HepG2 (cell line): ENCODE measurements at regions not wholly inside any gene's neighbourhood (a gene's known extent, or its start where the extent isn't known, plus 50 kb on each side); places are given as distances from the start of the nearest gene placed in this dataset.

ENCODE experiments used
- ATAC-seq: fragments of 200-7000 bp; cut with Tn5 transposase; 3 replicates; pipeline ENCODE4 v1.9.1; 2020; ENCODE audit warnings: mild to moderate bottlenecking, moderate library complexity
- BruUV-seq: library from RNA; stranded (reverse); fragments of 400-500 nt; replicated peaks from 2 replicates; lab custom pipeline; 2021; lab: Mats Ljungman, UMichigan
- CTCF ChIA-PET: fragments of 300-600 bp; formaldehyde crosslinking; extraction: SDS; loops from one replicate; lab custom pipeline; 2021; ENCODE audit warnings: low total read pairs, inconsistent platforms, low intra/inter-chr PET ratio; lab: Yijun Ruan, JAX
- POLR2A ChIA-PET: fragments of 350-600 bp; sonication (Branson Sonifier 250); formaldehyde crosslinking; loops from one replicate; lab custom pipeline; 2020; ENCODE audit warnings: antibody characterized with exemption, inconsistent platforms; lab: Yijun Ruan, JAX
- DNase-seq: peaks from one replicate; pipeline ENCODE4 v3.0.0-alpha.2; 2015; ENCODE audit warnings: low spot score
- FAIRE-seq: peaks from 3 replicates; lab custom pipeline; 2011; peaks lifted over from hg19 to GRCh38; lab: Jason Lieb, UNC
- H2AFZ ChIP-seq: one replicate; pipeline ENCODE4 v1.6.1; 2011; ENCODE audit warnings: low read length, inconsistent platforms
- H3K27ac ChIP-seq: fragments of 300-600 bp; 3 replicates; pipeline ENCODE4 v1.8.0; 2011; ENCODE audit warnings: mixed run types, mild to moderate bottlenecking, mixed read lengths, low read length, inconsistent platforms; ENCODE audit not compliant: insufficient read depth; ENCODE audit errors: extremely low read length
- H3K27me3 ChIP-seq, 2 experiments: fragments of 200-600 bp in 1 of 2; 2 replicates in 1 of 2; 3 replicates in 1 of 2; pipeline versions ENCODE4 v1.6.0 to v1.8.0; 2011; ENCODE audit warnings: low read length in 2 of 2, mild to moderate bottlenecking in 2 of 2, moderate library complexity in 2 of 2, inconsistent platforms in 1 of 2; ENCODE audit not compliant: insufficient read depth in 2 of 2, control insufficient read depth in 1 of 2
- H3K36me3 ChIP-seq, 2 experiments: fragments of 200-600 bp in 1 of 2; replicated peaks in 1 of 2; 2 replicates in 1 of 2; 3 replicates in 1 of 2; pipeline versions ENCODE4 v1.5.1 to v1.8.0; 2011; ENCODE audit warnings: low read length in 2 of 2, inconsistent platforms in 1 of 2; ENCODE audit not compliant: insufficient read depth in 2 of 2, control insufficient read depth in 1 of 2
- H3K4me1 ChIP-seq: 2 replicates; pipeline ENCODE4 v1.5.1; 2012; ENCODE audit warnings: low read length, inconsistent platforms; ENCODE audit not compliant: insufficient read depth
- H3K4me2 ChIP-seq: 2 replicates; pipeline ENCODE4 v1.6.0; 2011; ENCODE audit warnings: low read depth, low read length, inconsistent platforms
- H3K4me3 ChIP-seq, 3 experiments: fragments of 200-600 bp in 1 of 3; sonication (generic), shearing (Covaris generic) in 1 of 3; replicated peaks in 1 of 3; 2 replicates each; pipeline ENCODE4 v1.5.1; 2011 to 2016; ENCODE audit warnings: low read length in 3 of 3, inconsistent platforms in 2 of 3, low read depth in 2 of 3, mild to moderate bottlenecking in 2 of 3, control low read depth in 1 of 3, mixed read lengths in 1 of 3; ENCODE audit not compliant: insufficient read depth in 1 of 3
- H3K79me2 ChIP-seq: one replicate; pipeline ENCODE4 v1.6.1; 2011; ENCODE audit warnings: low read length, inconsistent platforms; ENCODE audit not compliant: insufficient read depth
- H3K9ac ChIP-seq: 2 replicates; pipeline ENCODE4 v1.6.0; 2011; ENCODE audit warnings: mild to moderate bottlenecking, low read depth, low read length, inconsistent platforms; ENCODE audit not compliant: insufficient read depth
- H3K9me3 ChIP-seq: 2 replicates; pipeline ENCODE4 v1.5.1; 2012; ENCODE audit warnings: mild to moderate bottlenecking, low read length
- H4K20me1 ChIP-seq: 2 replicates; pipeline ENCODE4 v1.6.0; 2011; ENCODE audit warnings: inconsistent platforms, mild to moderate bottlenecking, low read length, moderate library complexity; ENCODE audit not compliant: insufficient read depth
- DBP ChIP-seq: sonication (generic); formaldehyde crosslinking; IDR thresholded peaks from 2 replicates; pipeline ENCODE4 v1.4.0; 2020; ENCODE audit warnings: missing genetic modification reagents; ENCODE audit errors: not compliant biosample characterization
- ETV6 ChIP-seq: sonication (generic); formaldehyde crosslinking; conservative IDR thresholded peaks from 2 replicates; pipeline ENCODE4 v1.4.0; 2020; ENCODE audit warnings: missing genetic modification reagents
- MYC ChIP-seq: sonication (generic); formaldehyde crosslinking; IDR thresholded peaks from 2 replicates; pipeline ENCODE4 v1.9.0; 2021; ENCODE audit warnings: missing genetic modification reagents, borderline replicate concordance
- MYPOP ChIP-seq: sonication (generic); formaldehyde crosslinking; IDR thresholded peaks from 2 replicates; pipeline ENCODE4 v1.8.1; 2023; ENCODE audit warnings: mild to moderate bottlenecking, moderate library complexity, missing genetic modification reagents
- STAG1 ChIP-seq: sonication (generic); formaldehyde crosslinking; IDR thresholded peaks from 2 replicates; pipeline ENCODE4 v1.4.0; 2020; ENCODE audit warnings: missing genetic modification reagents
- ZNF138 ChIP-seq: sonication (generic); formaldehyde crosslinking; IDR thresholded peaks from 2 replicates; pipeline ENCODE4 v1.5.0; 2020; ENCODE audit warnings: mild to moderate bottlenecking, low read depth, missing genetic modification reagents
- ZNF143 ChIP-seq: sonication (generic); formaldehyde crosslinking; IDR thresholded peaks from 2 replicates; pipeline ENCODE4 v1.4.0; 2020; ENCODE audit warnings: missing genetic modification reagents
- ZNF710 ChIP-seq: sonication (generic); formaldehyde crosslinking; IDR thresholded peaks from 2 replicates; pipeline ENCODE4 v1.5.0; 2020; ENCODE audit warnings: mild to moderate bottlenecking, missing genetic modification reagents, borderline replicate concordance
- ZNF775 ChIP-seq: sonication (generic); formaldehyde crosslinking; IDR thresholded peaks from 2 replicates; pipeline ENCODE4 v1.4.0; 2020; ENCODE audit warnings: missing genetic modification reagents, mild to moderate bottlenecking, moderate library complexity, borderline replicate concordance
- whole genome bisulfite sequencing: methylation state at CpG from one replicate; pipeline ENCODE4 v1.1.6; 2017; ENCODE audit warnings: low lambda C conversion rate; 5-methylcytosine and 5-hydroxymethylcytosine counted together
- in situ Hi-C: cut with HindIII; loops from 2 replicates; pipeline ENCODE4 v1.10.0; 2017; ENCODE audit warnings: low pct_unique_long_range_greater_than_20kb; ENCODE audit not compliant: extremely low pct_ligation_motif_present
- intact Hi-C: fragments of 100-400 bp; cut with micrococcal nuclease; formaldehyde crosslinking; loops from one replicate; pipeline ENCODE4 v1.10.0; 2022; ENCODE audit not compliant: unreplicated experiment

- Histone ChIP-seq H3K4me3 (no peak overlapping the region), H3K9ac (no peak overlapping the region), H3K27ac (no peak overlapping the region), H3K4me1 (no peaks in the 10 kb centered on the region), H2AFZ (no peak overlapping the region), H3K79me2 (no peaks in the 10 kb centered on the region), H4K20me1 (no peaks in the 10 kb centered on the region), H3K9me3 (no peaks in the 10 kb centered on the region), H3K36me3 (no peaks in the 10 kb centered on the region), H3K4me2 (no peak overlapping the region), H3K27me3 (no peaks in the 10 kb centered on the region)
- 17% methylated on average over 2 of the region's 2 CpGs for WGBS
- no peak for TF ChIP-seq MYC (CRISPR knock-in tag)
- no peak for TF ChIP-seq DBP (CRISPR knock-in tag)
- TF ChIP-seq ZNF710 (CRISPR knock-in tag) = no peak
- no peak for TF ChIP-seq ZNF143 (CRISPR knock-in tag)
- TF ChIP-seq ETV6 (CRISPR knock-in tag) = no peak
- no peak for TF ChIP-seq MYPOP (CRISPR knock-in tag)
- no peak for TF ChIP-seq ZNF138 (CRISPR knock-in tag)
- no peak for TF ChIP-seq ZNF775 (CRISPR knock-in tag)
- TF ChIP-seq STAG1 = no peak
- no peak for DNase-seq
- in situ Hi-C loops (no loop called here), intact Hi-C loops (no loop called here)
- POLR2A ChIA-PET = no interaction called here
- CTCF ChIA-PET = no interaction called here
- ATAC-seq = no peak
- no TSS peak for BruUV-seq
- no peak for FAIRE-seq
Measured at GRCh38 chr4:173934201-173934600, 349.3 kb downstream of the FBXO8 start.
